NCI-H345 (cell line): ENCODE measurements at regions not wholly inside any gene's neighbourhood (a gene's known extent, or its start where the extent isn't known, plus 50 kb on each side); places are given as distances from the start of the nearest gene placed in this dataset.
"Not testable (repeated sequence)": the region's sequence is repeated elsewhere in the genome, so short reads cannot be mapped to it uniquely, and the experiment has no call there.

Source experiments
- DNase-seq: peaks from one replicate; lab custom pipeline; 2025; lab: John Stamatoyannopoulos, UW

GRCh38 chr4:187795737-187796136 lies 199.8 kb upstream of the ZFP42 start:
- DNase-seq, result no peak

- DNase-seq, result no peak
Measured at GRCh38 chr4:187798385-187798784, 197.2 kb upstream of the ZFP42 start.

GRCh38 chr4:187799735-187800134 lies 195.8 kb upstream of the ZFP42 start:
- no peak for DNase-seq

- no peak for DNase-seq
Measured at GRCh38 chr4:187811591-187811990, 184.0 kb upstream of the ZFP42 start.

- no peak for DNase-seq
Measured at GRCh38 chr4:187814737-187815465, 180.7 kb upstream of the ZFP42 start.

GRCh38 chr4:187826725-187827124 lies 168.8 kb upstream of the ZFP42 start:
- no peak for DNase-seq

GRCh38 chr4:187827631-187828030 lies 167.9 kb upstream of the ZFP42 start:
- no peak for DNase-seq

- no peak for DNase-seq
Measured at GRCh38 chr4:187839765-187840164, 155.8 kb upstream of the ZFP42 start.

- DNase-seq, result no peak
Measured at GRCh38 chr4:187840814-187841213, 154.8 kb upstream of the ZFP42 start.

- DNase-seq, result no peak
Measured at GRCh38 chr4:187849556-187850225, 145.9 kb upstream of the ZFP42 start.

- no peak for DNase-seq
Measured at GRCh38 chr4:187865914-187866313, 129.7 kb upstream of the ZFP42 start.

- DNase-seq, result no peak
Measured at GRCh38 chr4:187883049-187883448, 112.5 kb upstream of the ZFP42 start.

- no peak for DNase-seq
Measured at GRCh38 chr4:187883836-187884475, 111.6 kb upstream of the ZFP42 start.

GRCh38 chr4:187887906-187888305 lies 107.7 kb upstream of the ZFP42 start:
- DNase-seq, result no peak

GRCh38 chr4:187889651-187890050 lies 105.9 kb upstream of the ZFP42 start:
- DNase-seq, result no peak

GRCh38 chr4:187893418-187893817 lies 102.2 kb upstream of the ZFP42 start:
- no peak for DNase-seq

GRCh38 chr4:187903106-187903505 lies 92.5 kb upstream of the ZFP42 start:
- no peak for DNase-seq

GRCh38 chr4:187903700-187904099 lies 91.9 kb upstream of the ZFP42 start:
- no peak for DNase-seq

GRCh38 chr4:187908079-187908561 lies 87.5 kb upstream of the ZFP42 start:
- no peak for DNase-seq

GRCh38 chr4:187908731-187909130 lies 86.8 kb upstream of the ZFP42 start:
- DNase-seq, result no peak

- no peak for DNase-seq
Measured at GRCh38 chr4:187910741-187911140, 84.8 kb upstream of the ZFP42 start.

GRCh38 chr4:187915406-187915805 lies 80.2 kb upstream of the ZFP42 start:
- not testable (repeated sequence) for DNase-seq

- DNase-seq, result no peak
Measured at GRCh38 chr4:187919966-187920365, 75.6 kb upstream of the ZFP42 start.
